Kidney capillary endothelial cell (primary cell): ENCODE measurements at regions not wholly inside any gene's neighbourhood (a gene's known extent, or its start where the extent isn't known, plus 50 kb on each side); places are given as distances from the start of the nearest gene placed in this dataset.
"Not testable (repeated sequence)": the region's sequence is repeated elsewhere in the genome, so short reads cannot be mapped to it uniquely, and the experiment has no call there.

ENCODE experiments used
- DNase-seq: peaks from one replicate; pipeline ENCODE4 v3.0.0-alpha.2; 2018; ENCODE audit warnings: low spot score

DNA sequence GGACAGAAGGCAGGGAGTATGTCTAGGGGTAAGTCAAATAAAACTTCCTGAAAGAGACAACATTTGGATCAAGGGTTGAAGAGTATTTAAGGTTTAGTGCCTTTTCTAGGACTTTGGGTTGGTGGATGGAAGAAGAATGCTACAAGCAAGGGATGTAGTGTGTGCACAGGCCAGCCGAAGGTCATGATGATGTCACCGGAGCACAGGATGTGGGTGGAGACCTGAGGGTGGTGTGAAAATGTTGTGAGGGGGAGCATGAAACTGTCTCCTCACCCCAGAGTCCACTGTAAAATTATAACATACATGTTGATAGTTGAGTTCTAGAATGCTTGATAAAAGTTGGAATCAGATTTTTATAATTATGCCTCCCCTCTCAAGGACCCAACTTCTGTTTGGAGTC is 553.3 kb upstream of the SGCD start:
- DNase-seq: no peak

DNA sequence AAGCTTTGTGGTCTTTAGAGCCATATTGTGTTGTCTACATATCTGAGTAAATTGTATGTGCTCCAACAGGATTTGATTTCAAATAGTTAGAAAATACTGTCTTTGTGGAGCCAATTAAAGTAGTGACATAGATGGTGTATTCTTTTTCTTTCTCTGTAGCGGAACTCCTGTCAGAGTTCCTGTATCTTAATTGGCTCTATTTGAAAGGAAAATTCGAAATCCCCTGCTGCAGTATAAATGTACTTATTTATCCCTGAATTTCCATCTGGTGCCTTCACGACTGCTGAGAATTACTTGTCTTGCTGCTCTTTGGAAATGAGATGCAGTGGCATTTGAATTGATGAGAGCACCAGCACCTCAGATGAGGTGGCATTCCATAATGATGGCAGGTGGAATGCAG is 546.7 kb upstream of the SGCD start:
- no peak for DNase-seq

- no peak for DNase-seq
Measured at GRCh38 chr5:155783246-155783645, 543.7 kb upstream of the SGCD start.

- no peak for DNase-seq
Measured at GRCh38 chr5:155783791-155784190, 543.2 kb upstream of the SGCD start.

GRCh38 chr5:155786108-155786507 is 540.9 kb upstream of the SGCD start:
- no peak for DNase-seq

GRCh38 chr5:155792873-155793272 is 534.1 kb upstream of the SGCD start:
- no peak for DNase-seq

- DNase-seq: no peak
Measured at GRCh38 chr5:155794795-155795194, 532.2 kb upstream of the SGCD start.

DNA sequence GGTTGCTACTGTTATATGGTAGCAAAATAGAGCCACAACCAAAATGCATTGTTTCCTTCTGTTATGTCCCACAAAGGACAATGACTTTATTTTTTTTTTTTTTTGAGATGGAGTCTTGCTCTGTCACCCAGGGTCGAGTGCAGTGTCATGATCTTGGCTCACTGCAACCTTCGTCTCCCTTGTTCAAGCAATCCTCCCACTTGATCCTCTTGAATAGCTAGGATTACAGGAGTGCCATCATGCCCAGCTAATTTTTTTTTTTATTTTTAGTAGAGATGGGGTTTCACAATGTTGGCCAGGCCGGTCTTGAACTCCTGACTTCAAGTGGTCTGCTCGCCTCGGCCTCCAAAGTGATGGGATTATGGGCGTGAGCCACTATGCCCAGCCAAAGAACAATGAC is 527.7 kb upstream of the SGCD start:
- DNase-seq: no peak

GRCh38 chr5:155807884-155808576 is 518.9 kb upstream of the SGCD start:
- no peak for DNase-seq

DNA sequence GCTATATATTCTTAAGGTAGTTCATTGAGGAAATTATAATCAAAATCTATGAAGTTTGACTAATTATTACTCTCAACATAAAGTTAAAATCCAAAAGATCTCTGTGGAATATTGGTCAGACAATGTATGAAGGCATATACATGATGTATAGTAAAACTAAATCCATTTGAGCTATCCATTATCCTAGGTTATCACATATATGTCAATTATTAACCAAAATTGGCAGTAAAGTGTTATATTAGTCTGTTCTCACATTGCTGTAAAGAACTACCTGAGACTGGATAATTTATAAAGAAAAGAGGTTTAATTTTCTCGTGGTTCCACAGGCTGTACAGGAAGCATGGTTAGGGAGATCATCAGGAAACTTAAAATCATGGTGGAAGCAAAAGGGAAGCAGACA is 511.7 kb upstream of the SGCD start:
- no peak for DNase-seq

DNA sequence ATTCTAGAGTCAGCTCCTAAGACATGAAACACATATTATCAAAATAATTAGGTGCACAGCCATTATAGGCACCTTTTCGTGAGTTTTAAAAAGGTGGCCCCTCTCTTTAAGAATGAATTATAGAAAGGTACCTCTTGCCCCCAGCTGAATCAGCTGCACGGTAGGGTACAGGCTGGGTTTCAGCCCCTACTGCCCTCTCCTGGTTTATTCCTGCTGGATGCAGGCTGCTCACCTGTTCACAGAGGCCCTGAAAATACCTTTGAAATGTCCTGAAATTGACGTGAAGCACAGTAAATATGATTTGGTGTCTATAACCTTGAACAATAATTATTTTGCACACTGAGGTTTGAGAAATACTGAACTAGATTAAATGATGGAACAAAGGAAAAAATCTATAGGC is 504.8 kb upstream of the SGCD start:
- no peak for DNase-seq

- no peak for DNase-seq
Measured at GRCh38 chr5:155826611-155827507, 500.1 kb upstream of the SGCD start.

- not testable (repeated sequence) for DNase-seq
Measured at GRCh38 chr5:155827508-155827815, 499.5 kb upstream of the SGCD start.

- no peak for DNase-seq
Measured at GRCh38 chr5:155827949-155828348, 499.0 kb upstream of the SGCD start.

DNA sequence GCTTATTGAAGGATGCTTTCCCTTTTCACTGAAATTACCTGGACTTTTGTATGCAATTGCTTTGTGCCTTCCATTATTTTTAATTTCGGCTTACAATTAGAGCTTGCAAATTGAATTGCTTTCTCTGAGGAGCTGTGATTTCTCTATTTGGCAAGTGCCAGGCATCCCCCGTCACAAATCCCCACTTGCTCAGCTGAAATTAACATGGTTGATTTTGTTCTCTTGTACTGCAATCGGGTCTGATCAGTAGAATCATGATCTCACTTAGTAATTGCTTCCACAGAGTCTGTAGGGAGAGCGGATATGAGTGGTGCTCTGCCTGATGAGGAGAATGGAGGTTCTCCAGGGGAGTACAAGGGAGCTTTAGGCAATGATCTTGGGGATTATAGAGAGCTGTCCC is 495.5 kb upstream of the SGCD start:
- no peak for DNase-seq

- no peak for DNase-seq
Measured at GRCh38 chr5:155833287-155833686, 493.7 kb upstream of the SGCD start.

DNA sequence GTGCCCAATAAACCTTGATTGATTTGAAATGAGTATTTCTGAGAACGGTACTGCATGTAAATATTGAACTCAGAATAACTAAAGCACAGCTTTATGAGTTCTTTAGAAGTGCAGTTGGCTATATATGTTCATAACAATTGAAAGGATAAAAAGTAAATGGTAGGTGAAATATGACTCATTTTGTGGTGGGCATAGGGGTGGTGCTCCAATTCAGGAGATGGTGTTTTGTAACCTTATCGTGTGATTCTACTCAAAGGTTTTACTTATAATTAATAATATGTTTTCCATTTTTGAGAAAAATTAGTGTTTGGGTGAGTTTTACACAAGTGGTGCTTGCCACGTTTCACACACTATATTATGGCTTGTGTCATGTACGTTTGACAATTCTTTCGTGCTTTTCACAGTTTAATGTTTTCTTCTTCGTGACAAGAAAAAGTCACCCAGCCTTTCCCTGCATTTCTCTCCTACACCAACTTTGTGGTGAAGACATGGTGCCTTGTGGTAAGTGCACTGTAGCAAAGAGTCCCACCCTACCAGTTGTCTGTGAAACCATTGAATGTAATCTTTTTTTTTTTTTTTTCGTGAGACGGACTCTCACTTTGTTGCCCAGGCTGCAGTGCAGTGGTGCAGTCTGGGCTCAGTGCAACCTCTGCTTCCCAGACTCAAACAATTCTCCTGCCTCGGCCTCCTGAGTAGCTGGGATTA is 492.5 kb upstream of the SGCD start:
- DNase-seq: no peak

DNA sequence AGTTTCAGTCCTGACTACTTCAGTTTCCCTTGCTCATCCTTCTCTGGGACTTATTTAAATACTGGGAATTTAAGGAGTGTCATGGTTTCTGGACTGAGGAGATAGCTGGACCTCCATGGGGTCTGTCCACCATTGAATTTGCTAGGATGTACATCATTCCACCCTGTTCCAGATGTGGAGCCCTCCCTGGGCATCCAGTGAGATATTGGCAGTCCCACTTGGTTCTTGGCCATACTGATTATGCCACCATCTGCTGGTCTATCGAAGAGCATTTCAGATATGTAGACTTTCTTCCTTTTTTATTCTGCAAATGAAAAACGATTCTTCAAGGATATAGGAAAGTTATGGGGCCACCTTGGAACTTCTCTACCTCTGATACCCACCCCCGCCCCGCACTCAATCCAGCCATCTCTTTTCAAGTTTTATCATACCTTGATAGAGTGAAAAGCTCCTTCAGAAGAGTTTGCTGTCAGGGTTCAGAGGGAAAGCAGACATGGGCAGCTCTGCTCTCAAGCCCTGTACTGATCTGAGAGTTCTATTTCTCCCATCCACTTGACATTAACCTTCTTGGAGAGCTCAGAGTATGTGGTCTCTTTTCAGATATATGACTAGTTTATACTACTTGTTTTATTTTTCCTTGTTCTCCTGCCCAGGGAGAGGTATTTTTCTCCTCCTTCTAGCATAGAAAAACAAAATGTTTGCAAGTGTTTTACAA is 490.7 kb upstream of the SGCD start:
- DNase-seq: no peak

- no peak for DNase-seq
Measured at GRCh38 chr5:155838394-155838793, 488.6 kb upstream of the SGCD start.

- DNase-seq: no peak
Measured at GRCh38 chr5:155839251-155840037, 487.5 kb upstream of the SGCD start.

DNA sequence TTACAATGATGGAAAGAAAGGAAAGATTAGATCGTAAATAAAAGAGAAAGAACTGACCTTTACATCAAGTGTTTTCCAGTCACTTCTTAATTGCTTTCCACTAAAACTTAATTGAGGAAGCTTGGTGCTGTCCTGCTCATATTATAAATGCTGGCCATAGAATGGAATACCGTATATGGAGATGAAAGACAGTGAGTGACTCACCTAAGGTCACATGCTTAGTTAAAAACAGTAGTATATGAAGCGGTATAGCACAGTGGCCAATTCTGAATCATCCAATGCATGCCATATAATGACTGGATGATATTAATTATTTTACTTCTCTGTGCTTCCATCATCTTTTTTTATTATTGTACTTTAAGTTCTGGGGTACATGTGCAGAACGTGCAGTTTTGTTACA is 482.4 kb upstream of the SGCD start:
- no peak for DNase-seq

GRCh38 chr5:155850370-155850769 is 476.6 kb upstream of the SGCD start:
- DNase-seq: no peak
